Right ventricle myocardium inferior (tissue), 1 donor: ENCODE measurements at regions not wholly inside any gene's neighbourhood (a gene's known extent, or its start where the extent isn't known, plus 50 kb on each side); places are given as distances from the start of the nearest gene placed in this dataset.
"Not testable (repeated sequence)": the region's sequence is repeated elsewhere in the genome, so short reads cannot be mapped to it uniquely, and the experiment has no call there.

Experiments
- ATAC-seq: fragments of 200-7000 bp; cut with Tn5 transposase; one replicate; pipeline ENCODE4 v1.9.1; 2020; ENCODE audit warnings: mild to moderate bottlenecking, moderate library complexity
- DNase-seq: peaks from one replicate; pipeline ENCODE4 v3.0.0; 2021; ENCODE audit errors: missing footprints
- intact Hi-C: fragments of 100-400 bp; cut with DNase I; formaldehyde crosslinking; loops from one replicate; pipeline ENCODE4 v1.11.0; 2022
- donor health status: DM: no; HTN: yes; CAD: no; lungs with severe emphysema.

DNA sequence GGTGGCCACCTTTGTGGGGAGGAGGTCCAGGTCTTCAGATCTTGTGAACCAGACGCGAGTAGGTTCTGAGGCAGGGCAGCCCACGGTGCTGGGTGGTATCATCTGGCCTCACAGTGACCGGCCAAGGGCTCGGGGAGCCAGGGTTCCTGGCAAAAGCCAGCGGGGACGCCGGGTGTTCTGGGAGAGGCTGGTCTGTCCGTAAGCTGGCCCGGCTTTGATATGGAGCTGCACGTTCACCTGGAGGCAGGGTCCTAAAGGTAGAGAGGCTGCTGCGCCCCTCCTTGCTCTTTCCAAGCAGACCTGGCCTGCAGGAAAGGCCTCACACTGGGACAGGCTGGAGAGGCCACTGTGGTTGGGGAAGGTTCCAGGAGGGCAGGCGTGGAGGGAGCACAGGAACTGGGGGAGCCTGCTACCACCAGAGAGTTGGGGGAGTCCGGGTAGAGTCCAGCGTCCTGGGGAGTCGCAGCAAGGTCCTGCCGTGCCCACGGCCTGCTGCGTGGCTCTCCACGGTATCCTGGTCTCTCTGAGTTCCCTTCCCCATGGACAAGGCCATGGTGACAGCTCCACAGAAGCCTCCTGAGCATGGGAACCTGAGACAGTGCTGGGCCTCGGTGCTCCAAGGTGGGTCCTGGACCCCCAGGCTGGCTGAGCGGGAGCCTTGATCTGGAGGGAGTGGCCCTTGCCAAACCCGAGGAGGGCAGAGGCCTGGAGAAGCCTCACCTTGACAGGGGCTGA lies 452.4 kb upstream of the B3GAT1 start:
- ATAC-seq, result no peak
- intact Hi-C loops, result no loop called here

GRCh38 chr11:134863294-134863693 lies 451.3 kb upstream of the B3GAT1 start:
- no peak for ATAC-seq
- DNase-seq, result no peak
- intact Hi-C loops, result no loop called here

More for the DNA sequence above, 452.4 kb upstream of the B3GAT1 start:
- no peak for DNase-seq

GRCh38 chr11:134862587-134863195 lies 450.6 kb upstream of the B3GAT1 start:
- DNase-seq (no peak), ATAC-seq (no peak)
- intact Hi-C loops, result no loop called here

- no peak for ATAC-seq
- DNase-seq, result no peak
- intact Hi-C loops, result no loop called here
Observed at GRCh38 chr11:134862105-134862502, 450.1 kb upstream of the B3GAT1 start.

DNA sequence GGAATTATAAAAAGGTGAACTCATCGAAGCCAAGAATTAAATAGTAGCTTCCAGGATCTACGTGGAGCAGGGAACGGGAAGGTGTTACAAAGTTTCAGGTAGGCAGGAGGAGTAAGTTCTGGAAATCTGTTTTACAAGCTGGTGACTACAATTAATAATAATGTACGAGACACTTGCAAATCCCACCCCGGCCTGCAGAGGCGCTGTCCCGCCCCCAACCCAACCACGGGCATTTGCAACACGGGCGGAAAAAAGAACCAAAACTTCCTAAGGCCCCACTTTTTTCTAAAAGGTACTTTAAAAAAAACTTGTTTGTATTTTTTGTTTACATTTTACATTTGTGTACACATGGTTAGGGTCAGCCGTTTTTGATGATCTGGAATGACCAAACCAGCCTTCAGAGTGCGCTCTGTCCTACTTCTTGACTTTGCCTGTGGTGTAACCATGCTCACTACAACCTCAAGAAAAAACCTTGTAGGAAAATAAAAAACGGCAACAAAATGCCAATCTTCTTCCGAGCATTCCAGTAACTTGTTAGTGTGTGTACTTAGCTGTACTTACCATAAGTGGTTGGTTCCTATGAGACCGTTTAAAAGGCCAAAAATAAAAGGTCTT lies 449.6 kb upstream of the B3GAT1 start:
- no peak for DNase-seq
- intact Hi-C loops, result no loop called here

DNA sequence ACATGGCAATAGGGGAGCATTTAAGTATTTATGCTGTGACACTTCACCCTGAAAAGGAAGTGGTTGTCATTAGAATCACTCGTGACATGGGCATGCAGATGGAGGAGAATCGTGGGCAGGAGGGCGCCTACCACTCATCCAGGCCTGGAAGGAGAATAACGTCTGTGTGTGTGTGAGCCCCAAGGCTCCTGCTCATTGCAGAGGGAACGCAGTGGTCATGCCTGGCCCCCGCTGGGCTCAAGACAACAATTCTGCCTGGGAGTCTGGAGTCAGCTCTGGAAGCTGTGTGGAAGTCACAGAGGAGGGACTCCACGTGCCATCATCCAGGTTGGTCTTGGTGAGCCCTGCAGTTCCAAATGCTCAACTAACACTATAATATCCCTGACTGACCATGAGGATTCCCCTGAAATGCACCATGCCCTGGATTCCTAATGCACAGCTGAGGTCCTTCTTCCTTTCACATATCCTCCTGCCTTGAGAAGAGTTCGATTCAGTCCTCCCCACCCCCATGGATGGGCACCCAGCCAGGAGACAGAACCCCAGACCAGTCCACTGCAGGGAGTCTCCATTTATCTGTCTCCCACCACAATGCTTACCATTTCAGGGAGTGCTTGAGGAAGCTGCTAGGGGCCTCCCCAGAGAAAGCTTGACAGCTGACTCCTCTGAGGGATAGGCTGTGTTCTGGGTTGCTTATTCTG lies 446.9 kb upstream of the B3GAT1 start:
- no peak for ATAC-seq
- intact Hi-C loops, result loop anchor here (10.0 kb wide), 1 partner anchor 1534 kb away; no protein-coding TSS in a partner anchor
- DNase-seq, result no peak

More for the DNA sequence above, 449.6 kb upstream of the B3GAT1 start:
- ATAC-seq, result no peak

DNA sequence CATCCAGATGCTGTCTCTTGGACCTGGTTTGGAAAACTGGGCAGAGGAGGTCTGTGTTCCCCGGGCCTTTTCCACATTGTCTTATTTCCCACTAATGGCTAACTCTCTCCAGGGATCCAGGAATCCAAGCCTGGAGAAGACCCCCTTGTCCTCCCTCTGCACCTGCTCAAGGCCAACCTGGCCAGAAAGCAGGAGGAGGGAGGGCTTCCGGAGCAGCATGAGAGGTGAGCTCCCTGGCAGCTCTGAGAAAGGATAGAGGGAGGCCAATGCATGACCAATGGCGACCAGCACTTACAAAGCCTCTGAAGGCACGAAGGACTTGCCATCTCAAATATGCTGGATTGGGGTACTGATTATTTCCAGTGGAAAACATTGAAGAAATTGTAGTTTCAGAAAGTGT lies 445.0 kb upstream of the B3GAT1 start:
- no peak for ATAC-seq
- intact Hi-C loops, result loop anchor here (10.0 kb wide), 1 partner anchor 1532 kb away; no protein-coding TSS in a partner anchor
- no peak for DNase-seq

GRCh38 chr11:134856056-134856971 lies 444.3 kb upstream of the B3GAT1 start:
- ATAC-seq, result no peak
- no peak for DNase-seq
- intact Hi-C loops, result loop anchor here (10.0 kb wide), 1 partner anchor 1532 kb away; no protein-coding TSS in a partner anchor

- DNase-seq, result no peak
- no peak for ATAC-seq
- intact Hi-C loops, result loop anchor here (10.0 kb wide), 1 partner anchor 1529 kb away; no protein-coding TSS in a partner anchor
Observed at GRCh38 chr11:134853992-134854991, 442.2 kb upstream of the B3GAT1 start.

GRCh38 chr11:134851503-134852224 lies 439.6 kb upstream of the B3GAT1 start:
- intact Hi-C loops, result loop anchor here (10.0 kb wide), 1 partner anchor 1527 kb away; no protein-coding TSS in a partner anchor
- not testable (repeated sequence) for ATAC-seq, DNase-seq

- DNase-seq (no peak), ATAC-seq (no peak)
- intact Hi-C loops, result loop anchor here (10.0 kb wide), 1 partner anchor 1526 kb away; no protein-coding TSS in a partner anchor
Observed at GRCh38 chr11:134850566-134850965, 438.5 kb upstream of the B3GAT1 start.

DNA sequence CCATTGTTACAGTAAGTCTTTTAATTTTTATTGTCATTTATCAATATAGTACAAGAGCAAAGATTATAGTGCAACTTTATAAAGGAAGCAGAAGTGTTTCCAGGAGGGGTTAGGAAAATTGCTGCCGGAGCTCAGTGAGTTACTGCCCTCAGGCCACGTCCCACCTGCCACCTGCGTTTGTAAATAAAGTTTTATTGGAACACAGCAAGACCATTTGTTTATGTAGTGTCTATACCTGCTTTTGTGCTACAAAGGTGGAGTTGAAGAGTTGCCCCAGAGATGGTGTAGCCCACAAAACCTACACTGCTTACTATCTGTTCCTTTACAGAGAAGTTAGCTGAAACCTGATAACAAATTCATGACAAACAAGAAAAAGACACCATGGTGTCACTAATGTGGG lies 437.8 kb upstream of the B3GAT1 start:
- intact Hi-C loops, result loop anchor here (10.0 kb wide), 1 partner anchor 1525 kb away; no protein-coding TSS in a partner anchor
- ATAC-seq (no peak), DNase-seq (no peak)

- intact Hi-C loops, result no loop called here
- no peak for DNase-seq
- ATAC-seq, result no peak
Observed at GRCh38 chr11:134847083-134847715, 435.2 kb upstream of the B3GAT1 start.

DNA sequence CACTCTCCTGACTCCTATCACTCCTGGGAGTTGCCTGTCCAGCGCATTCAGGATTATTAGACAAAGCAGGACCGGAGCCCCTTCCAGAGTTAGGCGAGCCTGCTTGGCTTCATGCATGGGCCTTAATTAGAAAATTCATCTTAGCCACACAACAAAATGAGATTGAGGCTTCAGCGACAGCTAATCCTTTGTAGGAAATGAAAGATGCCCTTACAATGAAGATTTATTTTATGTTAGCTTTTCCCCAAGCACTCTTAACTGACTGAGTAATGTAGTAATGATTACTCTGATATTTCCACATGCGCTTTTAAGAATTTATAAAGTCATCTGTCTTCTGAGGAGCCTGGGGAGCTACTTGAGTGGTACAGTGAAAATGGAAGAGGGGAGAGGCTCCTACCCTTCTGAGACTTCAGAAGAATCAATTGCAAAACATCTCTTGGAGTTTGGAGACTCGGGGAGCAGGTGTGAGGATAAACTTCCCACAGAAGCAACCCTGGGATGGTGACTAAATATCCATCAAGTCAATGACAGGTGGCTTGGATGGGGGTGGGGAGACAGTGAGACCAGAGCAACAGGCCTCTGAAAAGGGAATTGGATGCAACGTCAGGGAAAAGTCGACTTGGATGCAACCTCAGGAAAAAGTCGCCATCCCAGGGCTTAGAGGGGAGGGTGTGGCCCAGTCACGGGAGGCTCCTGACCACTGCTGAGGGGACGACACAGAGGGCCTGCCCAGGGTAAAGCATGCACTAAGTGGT lies 434.5 kb upstream of the B3GAT1 start:
- intact Hi-C loops, result no loop called here
- DNase-seq (no peak), ATAC-seq (no peak)
